ENCODE measurements at regions not wholly inside any gene's neighbourhood (a gene's known extent, or its start where the extent isn't known, plus 50 kb on each side); places are given as distances from the start of the nearest gene placed in this dataset.

- Mint-ChIP-seq H3K27me3 (ENCODE audit: low read depth) (peaks cover 13% of the 10 kb centered on the region), H3K27ac (no peak overlapping the region), H3K36me3 (no peaks in the 10 kb centered on the region), H3K4me1 (no peaks in the 10 kb centered on the region), H3K9me3 (no peaks in the 10 kb centered on the region), H3K4me3 (no peak overlapping the region)
- TF ChIP-seq CTCF (IDR thresholded peaks at IDR 0.05; ENCODE audit: unreplicated experiment) = no peak
- DNase-seq (ENCODE audit: low spot score in 2 of 2, unreplicated experiment in 2 of 2) = no peak
Measured at GRCh38 chr2:17160594-17160993, 357.6 kb downstream of the RAD51AP2 start.

GRCh38 chr2:17156086-17156485 lies 362.2 kb downstream of the RAD51AP2 start:
- Mint-ChIP-seq H3K4me3 (no peak overlapping the region), H3K36me3 (no peaks in the 10 kb centered on the region), H3K4me1 (no peaks in the 10 kb centered on the region), H3K9me3 (no peaks in the 10 kb centered on the region), H3K27me3 (ENCODE audit: low read depth) (peaks cover 13% of the 10 kb centered on the region), H3K27ac (no peak overlapping the region)
- no peak for TF ChIP-seq CTCF (IDR thresholded peaks at IDR 0.05; ENCODE audit: unreplicated experiment)
- no peak for DNase-seq (ENCODE audit: low spot score in 2 of 2, unreplicated experiment in 2 of 2)

GRCh38 chr2:17149945-17150344 lies 368.3 kb downstream of the RAD51AP2 start:
- no peaks in the 10 kb centered on the region for H3K9me3 Mint-ChIP-seq
- peaks cover 4% of the 10 kb centered on the region for H3K27me3 Mint-ChIP-seq (ENCODE audit: low read depth)
- no peak overlapping the region for H3K4me3 Mint-ChIP-seq
- no peak for DNase-seq (ENCODE audit: low spot score in 2 of 2, unreplicated experiment in 2 of 2)
- H3K27ac Mint-ChIP-seq = no peak overlapping the region
- TF ChIP-seq CTCF (IDR thresholded peaks at IDR 0.05; ENCODE audit: unreplicated experiment) = no peak
- no peaks in the 10 kb centered on the region for H3K4me1 Mint-ChIP-seq
- no peaks in the 10 kb centered on the region for H3K36me3 Mint-ChIP-seq

- DNase-seq (ENCODE audit: low spot score in 2 of 2, unreplicated experiment in 2 of 2) = no peak
- TF ChIP-seq CTCF (IDR thresholded peaks at IDR 0.05; ENCODE audit: unreplicated experiment) = no peak
Measured at GRCh38 chr2:17148407-17149145, 369.7 kb downstream of the RAD51AP2 start.

GRCh38 chr2:17146358-17146757 lies 371.9 kb downstream of the RAD51AP2 start:
- Mint-ChIP-seq H3K27me3 (ENCODE audit: low read depth) (peaks cover 8% of the 10 kb centered on the region), H3K4me3 (no peak overlapping the region), H3K4me1 (peaks cover 4% of the 10 kb centered on the region), H3K9me3 (no peaks in the 10 kb centered on the region), H3K27ac (no peak overlapping the region), H3K36me3 (no peaks in the 10 kb centered on the region)
- DNase-seq (ENCODE audit: low spot score in 2 of 2, unreplicated experiment in 2 of 2) = no peak
- no peak for TF ChIP-seq CTCF (IDR thresholded peaks at IDR 0.05; ENCODE audit: unreplicated experiment)

More at GRCh38 chr2:17148407-17149145, 369.7 kb downstream of the RAD51AP2 start:
- H3K4me1 Mint-ChIP-seq = peaks cover 4% of the 10 kb centered on the region
- H3K4me3 Mint-ChIP-seq = no peak overlapping the region
- H3K9me3 Mint-ChIP-seq = no peaks in the 10 kb centered on the region
- H3K36me3 Mint-ChIP-seq = no peaks in the 10 kb centered on the region
- H3K27me3 Mint-ChIP-seq (ENCODE audit: low read depth) = peaks cover 7% of the 10 kb centered on the region
- no peak overlapping the region for H3K27ac Mint-ChIP-seq
